ENCODE measurements at regions not wholly inside any gene's neighbourhood (a gene's known extent, or its start where the extent isn't known, plus 50 kb on each side); places are given as distances from the start of the nearest gene placed in this dataset.

DNA sequence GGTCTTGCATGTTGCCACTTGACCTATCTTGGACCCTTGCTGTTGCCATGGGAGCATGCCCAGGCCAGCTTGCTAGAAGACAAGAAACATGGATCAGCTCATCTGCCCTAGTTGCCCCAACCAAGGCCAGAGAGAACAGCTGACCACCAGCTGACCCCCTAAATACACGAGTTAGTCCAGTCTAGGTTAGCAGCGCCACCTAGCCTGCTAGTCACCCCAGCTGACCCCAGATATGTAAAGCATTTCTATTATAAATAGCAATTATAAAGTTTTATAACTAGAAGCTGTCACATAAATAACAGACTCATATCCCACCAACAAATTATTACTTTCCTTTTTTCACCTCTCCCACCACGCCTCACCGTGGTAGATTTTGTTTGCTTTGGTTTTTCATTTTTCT, 387.8 kb downstream of the RASEF start:
- TF ChIP-seq, protein P1, sequence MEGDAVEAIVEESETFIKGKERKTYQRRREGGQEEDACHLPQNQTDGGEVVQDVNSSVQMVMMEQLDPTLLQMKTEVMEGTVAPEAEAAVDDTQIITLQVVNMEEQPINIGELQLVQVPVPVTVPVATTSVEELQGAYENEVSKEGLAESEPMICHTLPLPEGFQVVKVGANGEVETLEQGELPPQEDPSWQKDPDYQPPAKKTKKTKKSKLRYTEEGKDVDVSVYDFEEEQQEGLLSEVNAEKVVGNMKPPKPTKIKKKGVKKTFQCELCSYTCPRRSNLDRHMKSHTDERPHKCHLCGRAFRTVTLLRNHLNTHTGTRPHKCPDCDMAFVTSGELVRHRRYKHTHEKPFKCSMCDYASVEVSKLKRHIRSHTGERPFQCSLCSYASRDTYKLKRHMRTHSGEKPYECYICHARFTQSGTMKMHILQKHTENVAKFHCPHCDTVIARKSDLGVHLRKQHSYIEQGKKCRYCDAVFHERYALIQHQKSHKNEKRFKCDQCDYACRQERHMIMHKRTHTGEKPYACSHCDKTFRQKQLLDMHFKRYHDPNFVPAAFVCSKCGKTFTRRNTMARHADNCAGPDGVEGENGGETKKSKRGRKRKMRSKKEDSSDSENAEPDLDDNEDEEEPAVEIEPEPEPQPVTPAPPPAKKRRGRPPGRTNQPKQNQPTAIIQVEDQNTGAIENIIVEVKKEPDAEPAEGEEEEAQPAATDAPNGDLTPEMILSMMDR (IDR thresholded peaks at IDR 0.05), result no peak
- TF ChIP-seq EZH2 (IDR thresholded peaks at IDR 0.05; ENCODE audit: borderline replicate concordance, insufficient read depth, low read depth, low read length, poor library complexity, severe bottlenecking), result no peak
